PC-3 (cell line): ENCODE measurements at regions not wholly inside any gene's neighbourhood (a gene's known extent, or its start where the extent isn't known, plus 50 kb on each side); places are given as distances from the start of the nearest gene placed in this dataset.

Experiments
- CTCF ChIP-seq: fragments of 300-600 bp; sonication (generic); conservative IDR thresholded peaks from 2 replicates; pipeline ENCODE4 v1.5.1; 2017; ENCODE audit warnings: antibody characterized with exemption, low read depth, mild to moderate bottlenecking, low read length
- EZH2 ChIP-seq: fragments of 300-600 bp; sonication (generic); IDR thresholded peaks from one replicate; pipeline ENCODE4 v1.6.1; 2017; ENCODE audit warnings: antibody characterized with exemption, mild to moderate bottlenecking, low read length; ENCODE audit not compliant: unreplicated experiment

GRCh38 chr4:169815606-169816005 lies 57.9 kb upstream of the HPF1 start:
- no peak for TF ChIP-seq CTCF
- no peak for TF ChIP-seq EZH2
